NCI-H446 treated with DMSO at 0.1 percent for 48 hours (cell line): ENCODE measurements at regions not wholly inside any gene's neighbourhood (a gene's known extent, or its start where the extent isn't known, plus 50 kb on each side); places are given as distances from the start of the nearest gene placed in this dataset.
A peak's percentile ranks its signal among the peaks of the same experiment; 100 is the strongest.

ENCODE experiments used
- DNase-seq: peaks from one replicate; lab custom pipeline; 2025; lab: John Stamatoyannopoulos, UW

GRCh38 chr6:100134703-100135102 is 140.7 kb upstream of the MCHR2 start:
- no peak for DNase-seq

GRCh38 chr6:100134297-100134696 is 140.3 kb upstream of the MCHR2 start:
- no peak for DNase-seq

GRCh38 chr6:100132005-100132404 is 138.0 kb upstream of the MCHR2 start:
- no peak for DNase-seq

GRCh38 chr6:100130630-100131029 is 136.6 kb upstream of the MCHR2 start:
- no peak for DNase-seq

- no peak for DNase-seq
Observed at GRCh38 chr6:100126790-100127484, 132.9 kb upstream of the MCHR2 start.

- no peak for DNase-seq
Observed at GRCh38 chr6:100121854-100122609, 128.0 kb upstream of the MCHR2 start.

- DNase-seq, result no peak
Observed at GRCh38 chr6:100119261-100119660, 125.2 kb upstream of the MCHR2 start.

- DNase-seq, result no peak
Observed at GRCh38 chr6:100118301-100118700, 124.3 kb upstream of the MCHR2 start.

GRCh38 chr6:100117680-100118079 is 123.7 kb upstream of the MCHR2 start:
- DNase-seq, result no peak

GRCh38 chr6:100116411-100117194 is 122.6 kb upstream of the MCHR2 start:
- peak; percentile 43 for DNase-seq

- DNase-seq, result no peak
Observed at GRCh38 chr6:100115407-100116101, 121.5 kb upstream of the MCHR2 start.

GRCh38 chr6:100112855-100113508 is 119.0 kb upstream of the MCHR2 start:
- no peak for DNase-seq

GRCh38 chr6:100105919-100106529 is 112.0 kb upstream of the MCHR2 start:
- no peak for DNase-seq

GRCh38 chr6:100105138-100105537 is 111.1 kb upstream of the MCHR2 start:
- DNase-seq, result no peak

- no peak for DNase-seq
Observed at GRCh38 chr6:100103931-100104330, 109.9 kb upstream of the MCHR2 start.

GRCh38 chr6:100103194-100103593 is 109.2 kb upstream of the MCHR2 start:
- DNase-seq, result no peak

GRCh38 chr6:100101644-100102043 is 107.6 kb upstream of the MCHR2 start:
- no peak for DNase-seq

GRCh38 chr6:100100776-100101175 is 106.8 kb upstream of the MCHR2 start:
- DNase-seq, result no peak

- peak; percentile 10 for DNase-seq
Observed at GRCh38 chr6:100099189-100100074, 105.4 kb upstream of the MCHR2 start.

GRCh38 chr6:100096936-100097335 is 102.9 kb upstream of the MCHR2 start:
- no peak for DNase-seq
